K562 (cell line): ENCODE measurements at regions not wholly inside any gene's neighbourhood (a gene's known extent, or its start where the extent isn't known, plus 50 kb on each side); places are given as distances from the start of the nearest gene placed in this dataset.

ENCODE experiments used
- BDP1 ChIP-seq: IDR thresholded peaks from 3 replicates; pipeline ENCODE4 v1.6.1; 2011; ENCODE audit not compliant: insufficient read length, insufficient read depth
- ELF2 ChIP-seq: fragments of 250-450 bp; sonication (Bioruptor Pico); IDR thresholded peaks from 2 replicates; pipeline ENCODE4 v1.5.0; 2021; ENCODE audit warnings: mild to moderate bottlenecking
- EP300 ChIP-seq: IDR thresholded peaks from 2 replicates; pipeline ENCODE4 v1.6.1; 2012; ENCODE audit warnings: low read length, improper control_type of control experiment
- PRPF4 ChIP-seq: fragments of 200-400 bp; formaldehyde crosslinking; IDR thresholded peaks from one replicate; pipeline ENCODE4 v1.6.1; 2017; ENCODE audit warnings: low read length, low read depth, mild to moderate bottlenecking; ENCODE audit not compliant: insufficient read depth, poor library complexity, severe bottlenecking
- RCOR1 ChIP-seq, 2 experiments: IDR thresholded peaks; 2 replicates each; pipeline ENCODE4 v1.6.1; 2012; ENCODE audit warnings: low read depth in 2 of 2, low read length in 2 of 2, borderline replicate concordance in 1 of 2, improper control_type of control experiment in 1 of 2
- U2AF2 ChIP-seq: fragments of 200-400 bp; formaldehyde crosslinking; optimal IDR thresholded peaks from 2 replicates; pipeline ENCODE3; 2017; ENCODE audit warnings: low read depth, mild to moderate bottlenecking, low read length
- TF ChIP-seq, protein P1 (sequence below): fragments of 450-650 bp; formaldehyde crosslinking; IDR thresholded peaks from 2 replicates; pipeline ENCODE4 v1.4.0; 2020; ENCODE audit warnings: mild to moderate bottlenecking, moderate library complexity

DNA sequence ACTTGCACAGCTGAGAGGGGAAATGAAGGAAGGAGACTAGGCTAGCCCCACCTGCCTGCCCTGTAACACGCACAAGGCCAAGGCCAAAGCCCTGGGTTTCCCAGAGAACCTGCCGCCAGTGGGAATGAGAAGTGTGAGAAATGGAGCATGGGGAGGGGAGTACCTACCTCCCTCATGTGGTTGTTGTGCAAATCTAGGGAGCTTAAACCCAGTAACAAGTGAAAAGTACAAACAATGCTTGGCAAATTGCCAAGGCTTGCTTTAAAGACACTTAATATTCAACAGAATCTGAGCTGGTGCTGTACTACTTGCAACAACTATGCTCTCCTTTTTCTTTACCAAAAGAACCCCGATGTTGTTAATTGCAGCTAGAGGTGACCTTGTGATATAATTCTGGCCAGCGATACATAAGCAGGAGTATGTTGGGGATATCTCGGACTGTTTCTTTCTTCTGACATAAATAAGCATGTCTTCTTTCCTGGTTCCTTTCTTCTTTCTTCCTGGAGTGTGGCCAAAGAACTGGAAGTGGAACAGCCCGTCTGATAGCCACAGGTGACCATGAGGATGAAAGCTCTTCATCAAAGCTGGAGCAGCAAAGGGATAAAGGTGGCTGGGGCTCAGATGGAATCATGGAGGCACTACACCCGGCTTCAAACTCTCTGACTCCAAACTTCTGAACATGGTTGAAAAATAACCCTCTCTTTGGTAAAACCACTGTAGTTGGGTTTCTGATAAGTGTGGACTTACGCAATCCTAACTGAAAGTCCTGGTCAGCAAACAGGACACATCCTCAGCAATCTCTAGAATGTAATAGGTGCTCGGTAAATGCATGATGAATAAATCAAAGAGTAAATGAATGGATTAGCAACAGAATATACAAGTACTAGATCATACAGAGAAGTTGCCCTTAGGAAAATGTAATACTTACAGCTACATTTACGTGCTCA lies 207.9 kb downstream of the NUAK1 start (continued):
- TF ChIP-seq EP300 (peak; percentile 40; the same call in 1 of the 2 replicates), BDP1 (no peak), ELF2 (CRISPR knock-in tag) (no peak), PRPF4 (no peak), U2AF2 (no peak), RCOR1 (IDR thresholded peaks at IDR 0.05; ENCODE audit: borderline replicate concordance in 1 of 2, low read depth in 2 of 2, low read length in 2 of 2) (peak in 1 of 2 experiments; percentile 15; a peak in 1 of 4 replicates)
- TF ChIP-seq, protein P1, sequence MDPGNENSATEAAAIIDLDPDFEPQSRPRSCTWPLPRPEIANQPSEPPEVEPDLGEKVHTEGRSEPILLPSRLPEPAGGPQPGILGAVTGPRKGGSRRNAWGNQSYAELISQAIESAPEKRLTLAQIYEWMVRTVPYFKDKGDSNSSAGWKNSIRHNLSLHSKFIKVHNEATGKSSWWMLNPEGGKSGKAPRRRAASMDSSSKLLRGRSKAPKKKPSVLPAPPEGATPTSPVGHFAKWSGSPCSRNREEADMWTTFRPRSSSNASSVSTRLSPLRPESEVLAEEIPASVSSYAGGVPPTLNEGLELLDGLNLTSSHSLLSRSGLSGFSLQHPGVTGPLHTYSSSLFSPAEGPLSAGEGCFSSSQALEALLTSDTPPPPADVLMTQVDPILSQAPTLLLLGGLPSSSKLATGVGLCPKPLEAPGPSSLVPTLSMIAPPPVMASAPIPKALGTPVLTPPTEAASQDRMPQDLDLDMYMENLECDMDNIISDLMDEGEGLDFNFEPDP: no peak
